IPS-NIHi11 (cell line): ENCODE measurements at regions not wholly inside any gene's neighbourhood (a gene's known extent, or its start where the extent isn't known, plus 50 kb on each side); places are given as distances from the start of the nearest gene placed in this dataset.

ENCODE experiments used
- DNase-seq: peaks from one replicate; pipeline ENCODE4 v3.0.0; 2012; ENCODE audit warnings: mixed read lengths, low spot score

- no peak for DNase-seq
These were observed 100.9 kb upstream of the RADX start for GRCh38 chrX:106510713-106511403.
